ENCODE measurements at regions not wholly inside any gene's neighbourhood (a gene's known extent, or its start where the extent isn't known, plus 50 kb on each side); places are given as distances from the start of the nearest gene placed in this dataset.

- TF ChIP-seq CTCF (IDR thresholded peaks at IDR 0.05; ENCODE audit: low read depth, low read length): no peak
- TF ChIP-seq POLR2A (IDR thresholded peaks at IDR 0.05; ENCODE audit: extremely low read depth, insufficient read length): no peak
- no peak for TF ChIP-seq MYC (IDR thresholded peaks at IDR 0.05; ENCODE audit: low read depth, low read length)
- TF ChIP-seq MAX (IDR thresholded peaks at IDR 0.05; ENCODE audit: low read depth, low read length): no peak
Observed at GRCh38 chr22:27123880-27124279, 466.5 kb downstream of the MIAT start.

Measured in NB4 (cell line).